Islet of Langerhans (tissue), 1 donor: ENCODE measurements at regions not wholly inside any gene's neighbourhood (a gene's known extent, or its start where the extent isn't known, plus 50 kb on each side); places are given as distances from the start of the nearest gene placed in this dataset.

Source experiments
- FAIRE-seq: peaks from one replicate; lab custom pipeline; 2011; peaks lifted over from hg19 to GRCh38; lab: Jason Lieb, UNC

GRCh38 chr13:76711550-76712182, 174.5 kb downstream of the KCTD12 start:
- no peak for FAIRE-seq

GRCh38 chr13:76709851-76710250, 176.4 kb downstream of the KCTD12 start:
- FAIRE-seq, result no peak

GRCh38 chr13:76708138-76708688, 178.0 kb downstream of the KCTD12 start:
- FAIRE-seq, result no peak

DNA sequence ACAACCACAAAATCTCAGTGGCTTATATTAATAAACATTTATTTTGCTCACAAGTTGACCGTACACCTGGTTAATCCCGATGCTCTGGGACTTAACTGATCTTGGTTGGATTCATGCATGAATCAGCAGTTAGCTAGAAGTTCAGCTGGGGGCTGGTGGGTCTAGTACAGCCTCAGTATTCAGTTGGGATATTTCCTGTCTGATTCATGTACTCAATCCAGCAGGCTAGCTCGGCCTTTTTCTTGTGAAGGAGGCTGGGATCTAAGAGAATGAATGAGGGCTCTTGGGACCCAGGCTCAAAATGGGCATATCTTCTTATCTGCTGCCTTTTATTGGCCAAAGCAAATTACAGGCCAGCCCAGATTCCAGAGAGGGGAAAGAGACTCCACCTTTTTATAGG, 178.8 kb downstream of the KCTD12 start:
- no peak for FAIRE-seq

DNA sequence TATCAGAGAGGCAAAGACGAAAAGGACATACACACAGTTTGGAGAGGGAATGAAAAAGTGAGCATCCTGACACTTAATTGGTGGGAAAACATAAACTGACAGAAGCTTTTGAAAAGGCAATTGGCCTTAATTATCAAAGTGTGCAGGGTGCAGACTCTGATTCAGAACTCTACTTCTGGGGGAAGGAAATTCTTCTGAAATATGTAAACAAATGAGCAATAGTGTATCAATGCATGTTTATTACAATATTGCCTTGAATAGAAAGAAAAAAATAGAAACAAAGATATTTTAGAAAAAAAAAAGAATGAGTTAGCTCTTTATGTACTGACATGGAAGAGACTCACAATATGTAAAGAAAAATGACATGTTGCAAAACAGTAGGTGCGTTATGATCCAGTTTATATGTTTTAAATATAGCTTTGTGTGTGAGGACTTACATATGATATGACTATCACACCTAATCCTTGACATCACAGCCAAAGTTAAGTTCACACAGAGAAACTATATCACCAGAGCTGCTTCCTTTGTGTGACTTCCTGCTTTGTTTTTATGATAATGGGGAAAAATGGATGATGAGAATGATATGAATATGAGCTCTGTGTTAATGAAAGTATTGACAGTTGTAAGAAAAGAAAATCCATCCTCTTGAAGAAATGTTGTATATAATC, 182.4 kb downstream of the KCTD12 start:
- FAIRE-seq, result no peak

GRCh38 chr13:76703216-76703615, 183.0 kb downstream of the KCTD12 start:
- FAIRE-seq, result no peak

GRCh38 chr13:76697288-76697687, 188.9 kb downstream of the KCTD12 start:
- no peak for FAIRE-seq

DNA sequence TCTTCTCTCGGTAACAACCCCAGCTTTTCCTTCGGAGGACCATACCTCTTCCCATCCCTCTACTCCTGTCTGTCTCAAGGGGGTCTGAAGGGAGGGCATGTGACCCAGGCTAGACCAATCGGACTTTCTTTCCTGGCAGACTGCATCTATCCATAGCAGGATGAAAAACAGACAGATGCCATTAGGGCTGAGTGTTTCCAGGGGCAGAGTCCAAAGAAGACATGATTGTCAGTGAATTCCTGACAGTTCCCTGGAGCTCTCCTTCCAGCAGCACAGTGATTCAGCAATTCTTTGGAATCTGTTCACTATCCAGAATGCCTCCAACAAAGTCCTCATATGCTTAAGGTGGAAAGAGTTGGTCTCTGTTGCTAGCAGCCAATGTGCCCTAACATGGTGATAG, 189.8 kb downstream of the KCTD12 start:
- no peak for FAIRE-seq

DNA sequence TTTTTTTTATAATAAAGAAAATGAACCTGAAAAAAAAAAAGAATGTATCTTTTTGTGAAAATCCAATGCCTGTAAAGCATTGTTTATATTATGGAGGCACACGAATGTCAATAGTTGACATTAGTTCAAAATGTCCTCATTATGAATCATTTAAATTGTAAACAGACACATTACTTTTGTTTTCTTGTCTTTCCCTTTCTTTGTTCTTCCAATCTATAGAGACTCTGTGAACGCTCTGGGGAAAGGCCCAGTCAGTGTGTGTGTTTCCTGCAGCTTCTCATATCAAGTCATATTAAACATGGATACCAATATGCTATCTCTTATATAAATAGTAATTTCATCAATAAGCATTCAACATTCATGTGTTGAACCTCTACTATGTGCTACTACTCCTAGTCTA, 193.1 kb downstream of the KCTD12 start:
- no peak for FAIRE-seq

DNA sequence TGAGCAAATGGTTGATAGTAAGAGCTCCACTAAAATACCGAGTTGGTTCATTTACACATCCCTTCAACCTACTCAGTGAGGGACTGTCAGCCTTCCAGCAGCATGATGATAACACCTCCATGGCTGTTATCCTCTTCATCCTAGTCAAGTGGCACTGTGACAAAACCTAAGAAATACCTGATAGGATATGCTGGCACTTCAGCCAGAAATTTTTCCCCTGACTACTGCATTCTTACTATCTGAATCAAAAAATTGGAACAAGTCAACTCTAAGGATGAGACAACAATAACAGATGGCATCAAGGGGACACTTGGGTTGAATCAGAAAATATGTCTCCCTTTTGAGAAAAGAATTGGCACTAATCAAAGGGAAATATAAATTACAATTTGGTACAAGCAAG, 193.9 kb downstream of the KCTD12 start:
- FAIRE-seq, result no peak

DNA sequence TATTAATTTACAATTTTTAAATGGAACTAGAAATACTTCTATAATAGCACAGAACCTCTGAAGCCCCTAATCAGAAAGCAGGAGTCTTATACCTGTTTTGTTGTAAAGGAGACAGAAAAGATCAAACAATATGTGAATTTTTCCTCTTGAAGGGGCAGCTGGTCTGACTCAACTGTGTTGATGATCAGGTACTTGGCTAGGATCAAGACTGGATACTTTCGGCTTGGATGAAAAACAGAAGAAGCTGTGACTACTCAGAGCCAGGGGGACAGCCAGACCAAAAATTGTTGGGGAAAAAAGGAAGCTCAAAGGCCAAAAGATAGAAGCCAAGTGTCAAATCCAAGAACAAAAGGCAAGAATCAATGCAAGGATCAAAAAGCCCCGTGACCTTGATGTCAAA, 195.6 kb downstream of the KCTD12 start:
- FAIRE-seq, result no peak

DNA sequence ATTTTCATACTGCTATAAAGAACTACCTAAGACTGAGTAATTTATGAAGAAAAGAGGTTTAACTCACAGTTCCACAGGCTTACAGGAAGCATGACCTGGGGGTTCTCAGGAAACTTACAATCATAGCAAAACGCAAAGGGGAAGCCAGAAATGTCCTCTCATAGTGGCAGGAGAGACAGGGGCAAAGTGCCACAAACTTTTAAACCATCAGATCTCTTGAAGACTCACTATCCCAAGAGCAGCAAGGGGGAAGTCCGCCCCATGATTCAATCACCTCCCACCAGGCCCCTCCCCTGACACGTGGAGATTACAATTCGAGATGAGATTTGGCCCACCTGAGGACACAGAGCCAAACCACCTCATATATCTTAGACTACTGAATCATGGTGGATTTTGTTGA, 198.7 kb downstream of the KCTD12 start:
- FAIRE-seq, result no peak

- no peak for FAIRE-seq
Observed at GRCh38 chr13:76685938-76686337, 200.3 kb downstream of the KCTD12 start.

DNA sequence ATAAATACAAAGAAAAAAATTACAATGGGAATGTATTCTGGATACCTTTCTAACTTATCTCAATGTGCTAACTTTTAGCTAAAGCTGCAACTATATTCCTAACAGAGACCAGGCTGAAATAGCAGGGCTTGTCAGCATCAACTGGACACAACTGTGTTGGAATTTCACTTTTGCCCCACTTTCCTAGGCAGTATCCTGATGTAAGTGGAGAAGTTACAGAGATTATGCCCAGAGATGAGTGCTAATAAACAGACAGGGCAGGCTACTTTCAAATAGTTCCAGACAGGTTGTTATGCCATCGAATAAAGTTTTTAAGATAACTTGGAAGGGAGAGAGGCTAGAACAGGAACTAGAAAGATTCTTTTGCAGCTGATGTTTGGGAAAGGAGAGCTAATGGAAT, 201.9 kb downstream of the KCTD12 start:
- FAIRE-seq, result no peak

- FAIRE-seq, result no peak
Observed at GRCh38 chr13:76683854-76684253, 202.4 kb downstream of the KCTD12 start.

- no peak for FAIRE-seq
Observed at GRCh38 chr13:76683168-76683567, 203.0 kb downstream of the KCTD12 start.

DNA sequence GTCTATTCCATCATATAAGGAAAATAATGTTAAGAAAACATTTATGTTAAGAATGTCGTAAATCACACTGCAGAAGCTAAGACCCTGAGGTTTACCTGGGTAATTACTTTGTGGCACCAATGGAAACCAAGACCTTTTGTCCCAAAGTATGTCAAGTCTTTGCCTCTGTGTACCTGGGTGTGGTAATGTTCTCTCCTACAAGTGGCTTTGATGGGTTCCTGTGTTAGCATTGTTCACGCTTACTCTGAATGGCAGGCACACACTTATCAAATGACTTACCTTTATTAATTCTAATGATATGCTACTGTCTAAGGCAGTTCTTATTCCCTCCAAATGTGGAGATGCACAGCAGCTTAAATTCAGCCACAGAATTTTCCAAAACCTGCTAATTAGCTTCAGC, 206.1 kb downstream of the KCTD12 start:
- no peak for FAIRE-seq

DNA sequence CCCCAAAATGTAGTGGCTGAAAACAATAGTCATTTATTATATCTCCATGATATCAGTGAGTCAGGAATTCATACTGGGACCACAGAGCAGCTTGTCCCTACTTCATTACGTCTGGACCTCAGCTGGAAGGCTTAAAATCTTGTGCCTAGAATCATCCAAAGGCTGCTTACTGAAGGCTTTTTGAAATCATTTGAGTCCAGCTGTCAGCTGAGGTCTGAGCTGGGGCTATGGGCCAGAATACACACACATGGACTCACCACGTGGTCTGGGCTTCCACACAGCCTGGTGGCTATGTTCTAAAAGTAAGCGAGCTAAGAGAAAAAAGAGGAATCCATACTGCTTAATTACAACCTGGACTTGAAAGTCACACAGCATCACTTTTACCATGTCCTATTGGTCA, 209.2 kb downstream of the KCTD12 start:
- FAIRE-seq, result no peak

DNA sequence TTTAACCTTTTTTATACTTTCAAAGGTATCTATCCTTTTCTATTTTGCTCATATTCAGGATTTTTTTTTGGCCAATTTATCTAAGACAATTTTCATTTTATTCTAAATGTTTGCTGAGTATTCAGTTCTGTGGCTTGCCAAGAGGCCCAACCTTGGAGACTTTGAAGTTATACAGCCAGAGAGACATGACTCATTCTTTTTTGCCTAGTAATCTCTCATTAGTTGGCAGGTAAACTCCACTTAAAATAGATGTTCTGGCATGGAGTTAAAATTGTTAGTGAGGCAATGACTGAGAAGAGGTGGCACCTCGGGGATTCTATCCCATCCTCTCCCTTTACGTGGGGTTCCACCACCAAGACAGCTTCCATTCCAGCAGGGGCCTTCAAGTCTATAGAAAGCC, 213.8 kb downstream of the KCTD12 start:
- FAIRE-seq, result peak; percentile 17

- no peak for FAIRE-seq
Observed at GRCh38 chr13:76668716-76669115, 217.5 kb downstream of the KCTD12 start.

DNA sequence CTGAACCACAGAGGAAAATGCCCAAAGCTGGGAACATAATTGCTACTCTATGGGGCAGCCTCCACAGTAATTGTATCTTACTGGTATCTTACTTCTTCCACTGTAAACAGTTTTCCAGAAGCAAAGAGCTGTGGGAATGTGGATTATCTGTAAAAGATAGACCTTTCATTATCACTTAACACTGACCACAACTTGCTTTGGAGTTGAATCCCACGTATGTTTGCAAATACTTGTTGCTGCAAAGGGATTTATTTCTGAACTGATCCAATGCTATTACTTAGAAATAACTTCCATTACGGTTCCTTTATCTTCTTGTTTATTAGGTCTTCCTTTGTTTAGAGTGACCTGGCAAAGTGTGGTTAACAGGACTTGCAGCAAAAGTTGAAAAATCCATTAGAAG, 218.1 kb downstream of the KCTD12 start:
- FAIRE-seq, result no peak

DNA sequence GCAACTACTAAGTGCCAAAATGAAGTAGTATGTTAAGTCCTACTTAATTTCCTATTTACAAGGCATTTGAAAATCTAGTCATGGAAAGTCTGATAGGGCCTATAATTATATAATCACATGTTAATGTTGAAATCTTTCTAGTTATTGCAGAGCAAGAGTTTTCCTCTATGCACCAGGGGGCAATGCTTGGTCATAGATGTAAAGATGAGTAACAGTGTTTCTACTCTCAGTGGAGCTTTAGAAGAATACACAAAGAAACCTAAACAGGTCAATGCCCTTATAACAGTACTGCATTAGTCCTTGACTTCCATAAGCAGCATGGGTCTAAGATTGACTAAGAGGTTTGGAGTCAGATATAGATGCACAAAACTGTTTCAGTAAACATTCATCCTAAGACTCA, 218.7 kb downstream of the KCTD12 start:
- peak; percentile 80 for FAIRE-seq

DNA sequence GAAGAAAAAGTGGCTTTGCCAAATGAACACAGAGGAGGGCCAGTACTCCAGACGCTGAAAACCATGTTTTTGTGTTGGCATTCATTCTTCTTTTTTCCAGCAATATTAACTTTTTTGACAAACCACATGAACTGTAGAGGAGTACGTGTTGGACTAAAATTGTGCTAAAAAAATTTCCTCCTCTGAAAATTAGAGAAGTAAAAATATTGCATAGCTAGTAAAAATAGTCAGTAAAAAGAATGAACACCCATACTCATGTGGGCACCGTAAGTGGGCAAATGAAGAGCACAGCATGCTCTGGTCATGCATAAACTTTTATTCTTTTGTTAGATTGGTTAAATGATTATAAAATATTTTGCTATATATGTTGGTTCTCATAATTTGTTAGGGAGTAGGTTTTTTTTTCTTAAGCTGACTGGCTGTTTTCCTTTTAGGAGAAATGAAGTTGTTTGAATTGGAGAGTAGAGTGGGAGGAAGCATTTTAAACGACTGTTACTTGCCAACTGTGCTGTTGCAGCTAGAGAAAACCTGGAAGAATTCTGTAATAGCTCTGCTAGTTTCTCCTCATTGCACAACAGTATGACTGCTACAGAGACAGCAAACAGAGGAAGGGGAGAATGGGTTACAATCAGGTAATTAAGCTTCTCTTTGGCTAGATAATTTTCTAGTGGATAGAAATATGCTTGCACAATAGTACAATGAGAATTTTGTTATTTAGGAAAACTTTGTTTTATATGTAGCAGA, 222.4 kb downstream of the KCTD12 start:
- FAIRE-seq, result no peak
